Activated T-helper 1 cell treated with Interleukin-2 at 50 U/mL for 16 hours (primary cell): ENCODE measurements at regions not wholly inside any gene's neighbourhood (a gene's known extent, or its start where the extent isn't known, plus 50 kb on each side); places are given as distances from the start of the nearest gene placed in this dataset.
"Not testable (repeated sequence)": the region's sequence is repeated elsewhere in the genome, so short reads cannot be mapped to it uniquely, and the experiment has no call there.

Source experiments
- DNase-seq: peaks from one replicate; pipeline ENCODE4 v3.0.0-alpha.2; 2020; ENCODE audit warnings: low read depth

DNA sequence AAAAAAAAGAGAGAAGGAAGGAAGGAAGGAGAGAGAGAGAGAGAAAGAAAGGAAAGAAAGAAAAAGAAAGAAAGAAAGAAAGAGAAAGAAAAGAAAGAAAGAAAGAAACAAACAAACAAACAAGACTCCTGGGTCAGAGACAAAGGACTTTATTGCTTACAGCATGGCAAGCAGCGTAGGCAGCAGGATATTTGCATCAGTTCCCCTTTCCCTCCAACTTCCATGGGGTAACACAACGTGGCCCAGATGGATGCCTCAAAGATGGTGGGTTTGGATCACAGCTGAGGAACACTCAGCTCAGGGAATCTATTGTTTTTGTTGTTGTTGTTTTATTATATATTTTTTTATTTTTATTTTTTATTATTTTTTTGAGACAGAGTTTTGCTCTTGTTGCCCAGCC is 128.5 kb upstream of the VKORC1L1 start:
- no peak for DNase-seq

DNA sequence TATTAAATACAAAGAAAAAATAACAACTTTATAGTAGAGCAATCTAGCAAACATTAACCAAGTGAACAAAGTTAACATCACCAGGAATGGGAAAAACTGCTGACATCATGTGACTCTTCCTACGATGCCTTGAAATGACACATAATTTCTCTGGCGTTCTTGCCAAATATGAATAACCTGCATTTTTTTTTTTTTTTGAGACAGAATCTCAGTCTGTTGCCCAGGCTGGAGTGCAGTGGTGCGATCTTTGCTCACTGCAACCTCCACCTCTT is 126.5 kb upstream of the VKORC1L1 start:
- DNase-seq, result no peak

DNA sequence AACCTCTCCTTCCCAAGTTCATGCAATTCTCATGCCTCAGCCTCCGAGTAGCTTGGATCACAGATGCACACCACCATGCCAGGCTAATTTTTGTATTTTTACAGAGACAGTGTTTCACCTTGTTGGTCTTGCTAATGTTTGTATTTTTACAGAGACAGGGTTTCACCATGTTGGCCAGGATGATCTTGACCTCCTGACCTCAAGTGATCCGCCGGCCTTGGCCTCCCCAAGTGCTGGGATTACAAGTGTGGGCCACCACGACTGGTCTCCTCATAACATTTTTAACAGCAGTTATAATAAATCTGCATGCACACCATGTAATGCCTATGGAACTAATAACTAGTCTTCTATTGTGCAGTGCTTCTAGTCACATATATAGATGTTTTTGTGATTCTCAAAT is 123.8 kb upstream of the VKORC1L1 start:
- DNase-seq, result no peak

DNA sequence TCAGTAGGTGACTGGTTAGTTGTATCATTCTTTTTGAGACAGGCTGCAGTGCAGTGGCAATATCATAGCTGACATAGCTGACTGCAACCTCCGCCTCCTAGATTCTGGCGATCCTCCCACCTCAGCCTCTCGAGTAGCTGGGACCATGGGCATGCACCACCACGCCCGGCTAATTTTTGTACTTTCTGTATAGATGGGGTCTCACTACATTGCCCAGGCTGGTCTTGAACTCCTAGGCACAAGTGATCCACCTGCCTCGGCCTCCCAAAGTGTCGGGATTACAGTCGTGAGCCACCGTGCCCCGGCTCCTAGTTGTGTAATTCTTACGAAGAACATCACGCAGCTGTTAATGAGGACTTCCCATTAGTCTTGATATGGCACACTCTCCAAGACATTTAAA is 123.4 kb upstream of the VKORC1L1 start:
- no peak for DNase-seq

DNA sequence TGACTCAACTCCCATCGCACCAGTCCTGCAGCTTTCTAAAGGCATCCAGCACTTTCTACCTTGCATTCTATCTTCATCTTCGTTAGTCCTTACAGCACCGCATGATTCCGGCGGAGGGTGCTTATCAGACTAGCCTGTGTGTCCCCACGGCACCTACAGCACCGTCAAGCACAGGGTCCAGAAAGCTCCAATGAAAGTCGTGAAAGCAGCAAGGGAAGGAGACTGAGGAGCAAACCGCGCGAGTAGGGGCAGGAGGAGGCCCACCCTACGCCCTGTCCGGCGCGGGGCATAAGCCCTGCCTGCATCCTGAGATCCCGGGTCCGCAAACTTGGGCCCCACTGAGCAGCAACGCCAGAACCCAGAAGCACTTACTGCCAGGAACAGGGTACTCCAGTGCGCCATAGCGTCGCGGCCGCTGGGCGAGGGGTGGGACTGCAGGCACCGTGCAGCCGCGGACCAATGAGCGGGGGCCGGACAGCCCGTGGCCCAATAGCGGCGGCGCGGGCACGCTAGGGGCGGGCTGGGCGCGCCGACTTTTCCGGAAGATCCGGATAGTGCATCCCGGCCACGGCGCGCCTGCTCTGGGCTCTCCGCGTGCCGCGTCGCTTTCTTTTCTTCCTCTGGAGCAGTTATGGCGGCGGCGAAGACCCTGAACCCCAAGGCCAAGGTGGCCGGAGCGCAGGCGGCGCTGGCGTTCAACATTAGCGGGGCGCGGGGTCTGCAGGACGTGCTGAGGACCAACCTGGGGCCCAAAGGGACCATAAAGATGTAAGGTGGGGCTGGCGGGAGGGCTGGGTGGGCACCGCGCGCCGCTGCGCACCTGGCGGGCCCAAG is 122.1 kb upstream of the VKORC1L1 start:
- peak; percentile 81 for DNase-seq

DNA sequence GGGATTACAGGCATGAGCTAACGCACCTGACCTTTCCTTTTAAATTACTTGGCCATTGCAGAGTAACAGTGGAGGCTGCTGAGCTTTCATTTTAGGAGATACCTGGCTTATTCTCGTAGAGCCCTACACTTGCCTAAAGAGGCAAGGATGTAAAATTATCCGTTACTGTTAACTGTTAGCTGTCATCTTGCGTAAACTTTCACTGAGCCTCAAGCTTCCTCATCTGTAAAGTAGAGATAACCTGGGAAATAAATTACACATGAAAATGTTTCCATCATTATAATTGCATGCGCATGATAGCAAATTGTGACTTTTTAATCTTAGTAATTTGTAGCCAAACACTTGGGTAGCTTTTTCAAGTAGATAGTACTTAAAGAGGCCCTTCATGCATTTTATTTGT is 118.8 kb upstream of the VKORC1L1 start:
- not testable (repeated sequence) for DNase-seq

DNA sequence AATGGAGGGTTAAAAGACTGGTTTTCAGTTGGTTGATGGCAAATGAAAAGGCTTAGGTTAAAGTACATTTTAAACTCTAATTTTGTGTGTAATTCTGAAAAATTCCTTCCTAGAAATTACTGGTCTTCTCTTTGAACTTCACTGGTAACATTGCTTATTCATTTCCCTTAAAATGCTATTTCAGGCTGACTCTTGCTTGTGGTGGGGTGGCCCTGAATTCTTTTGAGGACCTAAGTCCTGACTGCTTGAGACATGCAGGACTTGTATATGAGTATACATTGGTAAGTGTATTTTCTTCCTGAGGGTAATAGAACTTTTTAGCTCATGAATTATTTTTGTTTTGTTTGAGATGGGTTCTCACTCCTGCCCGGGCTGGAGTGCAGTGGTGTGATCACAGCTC is 113.9 kb upstream of the VKORC1L1 start:
- DNase-seq, result not testable (repeated sequence)

DNA sequence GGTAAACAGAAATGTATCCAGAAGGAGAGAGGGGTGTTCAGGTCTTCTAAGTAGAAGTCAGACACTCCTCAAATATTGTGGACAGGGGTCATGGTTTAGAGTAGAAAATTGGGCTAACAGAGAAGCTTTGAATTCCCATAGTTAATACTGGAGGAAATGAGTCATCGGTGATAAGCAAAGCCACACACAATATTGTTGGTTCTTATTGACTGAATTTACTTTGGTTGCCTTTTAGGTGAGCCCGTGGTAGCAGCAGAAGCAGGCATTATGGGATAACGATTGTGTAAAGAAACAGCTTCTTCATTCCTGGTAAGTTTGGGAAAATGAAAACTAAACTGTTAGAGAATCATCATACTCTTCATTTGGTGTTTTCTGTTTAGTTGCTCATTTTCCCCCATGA is 110.2 kb upstream of the VKORC1L1 start:
- not testable (repeated sequence) for DNase-seq

DNA sequence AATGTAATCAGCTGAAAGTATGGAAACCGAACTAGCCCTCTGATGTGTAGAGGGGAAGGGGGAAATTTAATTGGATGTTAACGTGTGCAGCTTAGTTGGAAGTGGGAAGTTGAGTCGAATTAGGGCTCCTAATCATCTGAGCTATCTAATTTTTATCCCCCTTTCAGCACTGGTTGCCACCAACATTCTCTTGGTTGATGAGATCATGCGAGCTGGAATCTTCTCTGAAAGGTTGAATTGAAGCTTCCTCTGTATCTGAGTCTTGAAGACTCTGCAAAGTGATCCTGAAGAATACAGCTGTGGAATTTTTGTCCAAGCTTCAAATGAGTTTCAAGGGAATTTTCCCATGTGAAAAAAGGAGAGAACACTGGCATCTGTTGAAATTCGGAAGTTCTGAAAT is 109.8 kb upstream of the VKORC1L1 start:
- not testable (repeated sequence) for DNase-seq

DNA sequence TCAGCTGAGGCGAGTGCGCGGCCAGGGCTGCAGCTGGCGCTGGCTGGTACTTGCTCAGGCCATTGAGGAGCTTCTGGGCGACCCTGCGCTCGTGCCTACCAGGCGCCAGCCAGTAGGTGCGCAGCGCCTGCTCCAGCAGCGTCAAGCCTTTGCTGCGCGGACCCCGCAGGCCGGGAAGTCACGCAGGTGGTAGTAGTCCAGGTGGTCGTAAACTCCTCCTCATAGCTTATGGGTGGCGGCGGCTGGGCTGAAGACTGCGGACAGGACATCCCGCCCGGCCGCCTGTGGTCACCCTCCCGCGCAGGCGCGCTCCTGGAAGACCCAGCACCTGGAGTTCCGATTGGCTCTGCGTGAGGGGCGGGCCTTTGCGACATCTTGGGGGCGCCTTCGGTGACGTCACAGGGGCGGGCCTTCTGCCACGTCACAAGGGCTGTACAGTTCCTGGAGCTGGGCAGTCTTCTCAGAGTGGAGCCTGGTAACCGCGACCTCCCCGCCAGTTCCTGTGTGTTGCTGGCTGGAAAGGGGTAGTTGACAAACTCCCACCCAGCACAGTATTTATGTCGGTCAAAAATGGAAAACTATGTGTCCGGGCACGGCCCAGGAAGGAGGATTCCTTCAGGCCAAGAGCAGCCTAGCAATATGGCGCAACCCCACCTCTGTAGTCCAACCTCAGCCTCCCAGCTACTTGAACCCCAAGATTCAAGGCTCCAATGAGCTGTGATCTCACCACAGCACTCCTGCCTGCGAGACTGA is 102.2 kb upstream of the VKORC1L1 start:
- peak; percentile 87 for DNase-seq

DNA sequence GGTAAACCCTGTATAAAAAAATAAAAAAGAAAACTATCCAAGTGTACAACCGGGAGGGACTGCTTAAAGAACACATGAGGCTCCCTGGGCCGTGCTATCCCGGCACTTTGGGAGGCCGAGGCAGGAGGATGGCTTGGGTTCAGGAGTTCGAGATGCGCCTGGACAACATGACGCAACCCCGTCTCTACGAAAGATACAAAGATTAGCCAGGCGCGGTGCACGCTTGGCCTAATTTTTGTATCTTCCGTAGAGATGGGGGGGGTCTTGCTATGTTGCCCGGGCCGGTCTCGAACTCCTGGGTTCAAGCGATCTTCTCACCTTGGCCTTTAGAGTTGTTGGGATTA is 101.7 kb upstream of the VKORC1L1 start:
- not testable (repeated sequence) for DNase-seq

DNA sequence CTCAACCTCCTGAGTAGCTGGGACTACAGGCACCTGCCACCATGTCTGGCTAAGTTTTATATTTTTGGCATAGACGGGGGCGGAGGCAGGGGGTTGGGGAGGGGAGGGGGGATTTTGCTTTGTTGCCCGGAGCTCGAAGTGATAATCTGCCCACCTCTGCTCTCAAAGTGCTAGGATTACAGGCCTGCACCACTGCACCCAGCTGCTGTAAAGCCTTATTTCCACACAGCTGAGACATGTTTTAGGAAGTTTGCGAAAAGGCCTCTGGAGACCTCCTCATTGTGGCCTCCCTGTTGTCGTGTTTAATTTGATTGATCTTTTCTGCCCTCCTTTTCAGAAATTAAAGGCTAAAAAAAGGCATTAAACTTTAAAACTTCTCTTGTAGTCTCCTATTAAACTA is 96.2 kb upstream of the VKORC1L1 start:
- DNase-seq, result not testable (repeated sequence)

DNA sequence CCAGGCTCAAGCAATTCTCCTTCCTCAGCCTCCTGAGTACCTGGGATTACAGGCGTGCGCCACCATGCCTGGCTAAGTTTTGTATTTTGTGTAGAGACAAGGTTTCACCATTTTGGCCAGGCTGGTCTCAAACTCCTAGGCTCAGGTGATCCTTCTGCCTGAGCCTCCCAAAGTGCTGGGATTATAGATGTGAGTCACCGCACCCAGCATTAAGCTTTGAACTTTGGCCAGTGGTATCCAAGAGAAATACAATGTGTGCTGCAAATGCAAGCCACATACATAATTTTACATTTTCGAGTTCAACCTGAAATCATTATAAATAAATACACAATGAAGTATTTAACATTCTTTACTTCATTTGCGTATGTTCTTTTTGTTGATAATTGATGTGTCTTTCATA is 82.9 kb upstream of the VKORC1L1 start:
- DNase-seq, result not testable (repeated sequence)

DNA sequence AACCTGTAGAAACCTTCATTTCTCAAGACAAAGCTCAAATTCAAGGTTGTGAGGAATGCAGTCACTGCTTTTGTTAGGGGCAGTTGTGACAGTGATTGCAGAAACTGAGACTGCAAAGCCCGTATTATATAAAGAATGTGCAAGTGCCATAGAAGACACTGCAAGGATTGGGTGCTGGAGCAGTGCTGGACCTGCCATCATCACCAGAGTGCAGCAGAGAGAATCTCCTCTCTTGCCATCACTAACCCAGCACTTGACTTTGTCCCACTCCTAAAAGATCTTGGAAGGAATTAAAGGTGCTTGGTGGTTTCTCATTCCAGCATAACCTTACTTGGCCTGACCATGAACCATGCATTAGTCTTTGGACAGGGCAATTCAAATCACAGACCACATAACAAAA is 81.1 kb upstream of the VKORC1L1 start:
- not testable (repeated sequence) for DNase-seq

DNA sequence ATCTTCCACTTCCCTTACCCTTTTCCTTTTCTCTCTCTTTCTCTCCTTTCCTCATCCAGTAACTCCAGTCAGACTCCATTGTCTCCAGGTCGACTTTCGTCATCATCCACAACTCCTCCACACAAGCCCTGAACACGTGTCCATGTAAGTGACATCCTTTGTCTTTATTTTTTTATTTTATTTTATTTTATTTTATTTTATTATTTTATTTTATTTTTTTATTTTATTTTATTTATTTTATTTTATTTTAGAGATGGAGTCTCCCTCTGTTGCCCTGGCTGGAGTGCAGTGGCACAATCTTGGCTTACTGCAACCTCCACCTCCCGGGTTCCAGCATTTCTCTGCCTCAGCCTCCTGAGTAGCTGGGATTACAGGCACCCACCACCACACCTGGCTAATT is 80.1 kb upstream of the VKORC1L1 start:
- not testable (repeated sequence) for DNase-seq

DNA sequence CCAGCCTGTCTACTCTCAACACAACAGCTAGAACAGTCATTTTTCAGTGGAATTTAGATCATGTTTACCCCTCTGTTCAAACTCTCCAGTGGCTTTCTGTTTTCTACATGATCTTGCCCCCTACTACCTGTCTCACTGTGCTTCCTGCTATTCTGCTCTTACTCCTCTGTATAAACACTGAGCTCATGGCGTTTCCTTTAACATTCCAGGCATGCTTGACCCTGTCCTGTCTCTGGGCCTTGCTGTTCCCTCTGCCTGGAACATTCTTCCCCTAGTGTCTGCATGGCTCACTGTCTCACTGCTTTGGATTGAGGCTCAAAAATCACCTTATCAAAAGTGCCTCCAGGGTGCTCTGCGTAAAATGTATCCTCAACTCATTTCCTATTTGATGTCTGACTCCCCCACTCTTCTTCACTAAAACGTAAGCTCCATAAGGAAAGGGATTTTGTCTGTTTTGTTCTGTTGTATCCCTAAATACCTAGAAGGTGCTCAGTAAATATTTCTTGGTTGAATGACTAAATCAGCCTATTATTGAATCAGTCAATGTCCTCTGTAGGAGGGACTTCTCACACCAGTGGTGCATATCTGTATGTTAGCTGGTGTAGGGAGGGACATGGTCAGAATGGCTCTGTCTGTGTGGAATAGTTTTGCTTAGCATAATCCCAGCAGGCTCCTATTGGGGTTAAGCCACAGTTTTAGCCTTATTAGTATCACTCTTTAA is 78.0 kb upstream of the VKORC1L1 start:
- DNase-seq, result not testable (repeated sequence)

DNA sequence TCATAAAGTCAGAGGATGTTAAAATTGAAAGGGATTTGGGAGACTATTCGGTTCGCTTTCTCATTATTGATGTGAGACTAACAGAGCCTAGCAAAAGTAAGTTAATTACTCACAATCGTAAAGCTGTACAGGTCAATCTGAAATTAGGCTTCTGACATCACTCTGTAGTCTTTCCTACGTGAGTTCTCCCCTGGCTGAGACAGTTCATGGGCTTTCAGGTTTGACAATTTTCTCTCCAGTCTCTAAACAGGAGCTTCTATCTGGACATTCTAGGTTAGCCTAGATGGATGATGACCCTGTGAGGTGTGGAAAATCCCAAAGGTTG is 77.5 kb upstream of the VKORC1L1 start:
- DNase-seq, result not testable (repeated sequence)

DNA sequence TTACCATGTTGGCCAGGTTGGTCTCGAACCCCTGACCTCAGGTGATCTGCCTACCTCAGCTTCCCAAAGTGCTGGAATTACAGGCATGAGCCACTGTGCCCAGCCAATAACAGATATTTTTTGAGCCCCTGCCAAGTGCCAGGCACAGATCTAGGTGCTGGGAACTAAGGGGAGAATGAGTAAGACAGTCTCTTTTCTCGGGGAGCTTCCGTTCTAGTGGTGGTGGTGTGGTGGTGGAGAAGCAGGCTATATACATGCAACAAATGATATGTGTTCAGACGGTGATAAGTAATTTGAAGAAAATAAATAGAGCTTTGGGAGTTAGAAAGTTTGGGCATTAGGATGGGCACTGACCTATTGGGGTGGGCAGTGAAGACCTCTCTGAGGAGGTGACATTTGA is 76.7 kb upstream of the VKORC1L1 start:
- DNase-seq, result no peak

DNA sequence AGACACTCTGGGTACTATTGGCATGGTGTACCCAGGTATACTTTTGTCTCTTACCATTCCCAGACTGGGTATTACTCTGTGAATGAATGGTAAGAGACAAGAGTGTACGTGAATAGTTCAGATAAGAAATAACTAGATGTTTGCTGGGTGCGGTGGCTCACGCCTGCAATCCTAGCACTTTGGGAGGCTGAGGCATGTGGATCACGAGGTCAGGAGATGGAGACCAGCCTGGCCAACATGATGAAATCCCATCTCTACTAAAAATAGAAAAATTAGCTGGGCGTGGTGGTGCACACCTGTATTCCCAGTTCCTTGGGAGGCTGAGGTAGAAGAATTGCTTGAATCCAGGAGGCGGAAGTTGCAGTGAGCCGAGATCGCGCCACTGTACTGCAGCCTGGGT is 75.8 kb upstream of the VKORC1L1 start:
- DNase-seq, result not testable (repeated sequence)

DNA sequence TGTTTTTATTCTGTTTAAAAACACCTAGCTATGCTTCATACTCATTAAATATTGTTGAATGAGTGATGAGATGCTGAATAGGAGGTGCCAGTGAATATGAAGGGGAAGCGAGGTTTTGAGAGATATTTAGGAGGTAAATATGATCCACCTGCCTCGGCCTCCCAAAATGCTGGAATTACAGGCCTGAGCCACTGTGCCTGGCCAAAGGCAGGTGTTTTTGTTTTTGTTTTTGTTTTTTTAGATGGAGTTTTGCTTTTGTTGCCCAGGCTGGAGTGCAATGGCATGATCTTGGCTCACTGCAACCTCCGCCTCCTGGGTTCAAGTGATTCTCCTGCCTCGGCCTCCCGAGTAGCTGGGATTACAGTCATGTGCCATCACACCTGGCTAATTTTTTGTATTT is 75.3 kb upstream of the VKORC1L1 start:
- not testable (repeated sequence) for DNase-seq

DNA sequence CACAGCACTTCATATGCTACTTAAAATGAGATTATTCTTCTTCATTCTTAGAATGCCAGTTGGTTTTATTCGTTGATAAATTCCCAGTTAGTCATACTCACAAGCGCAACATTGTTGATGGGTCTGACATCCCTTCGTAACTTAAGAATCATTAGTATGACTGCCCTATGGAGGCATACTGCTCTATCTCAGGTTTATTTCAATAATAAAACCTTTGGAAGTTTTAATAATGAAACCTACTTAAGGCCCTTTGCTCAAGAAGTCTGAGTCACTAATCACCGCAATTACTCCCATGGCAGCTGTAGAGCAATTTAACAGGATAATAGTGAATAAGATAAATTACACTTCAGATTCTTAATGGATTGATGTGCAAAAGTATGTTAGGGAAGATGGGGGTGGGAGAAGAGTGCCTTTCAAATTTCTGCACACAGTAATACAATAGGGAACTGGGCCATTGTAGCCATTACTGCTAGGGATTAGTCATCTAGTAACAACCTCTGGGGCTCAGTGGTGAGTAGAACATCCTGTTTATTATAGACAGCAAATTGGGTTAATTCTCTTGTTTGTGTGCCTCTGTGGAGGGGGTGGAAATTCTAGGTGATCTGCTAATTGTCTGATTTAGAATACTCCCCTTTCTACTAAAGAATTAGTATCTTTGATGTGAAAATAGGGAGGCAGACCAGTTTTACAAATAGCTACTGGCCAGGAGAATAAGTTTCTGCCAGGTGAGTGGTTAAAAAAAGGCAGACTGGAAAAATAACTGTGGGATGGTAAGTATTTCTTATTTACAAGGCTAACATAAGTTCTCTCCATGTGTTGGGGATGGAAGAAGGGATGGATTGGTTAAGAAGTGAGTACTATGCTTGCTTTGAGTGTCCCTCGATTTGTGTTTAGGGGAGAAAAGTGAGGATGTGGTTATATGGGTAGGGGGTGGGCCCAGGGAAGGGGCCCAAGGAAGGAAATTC is 74.5 kb upstream of the VKORC1L1 start:
- DNase-seq, result no peak

DNA sequence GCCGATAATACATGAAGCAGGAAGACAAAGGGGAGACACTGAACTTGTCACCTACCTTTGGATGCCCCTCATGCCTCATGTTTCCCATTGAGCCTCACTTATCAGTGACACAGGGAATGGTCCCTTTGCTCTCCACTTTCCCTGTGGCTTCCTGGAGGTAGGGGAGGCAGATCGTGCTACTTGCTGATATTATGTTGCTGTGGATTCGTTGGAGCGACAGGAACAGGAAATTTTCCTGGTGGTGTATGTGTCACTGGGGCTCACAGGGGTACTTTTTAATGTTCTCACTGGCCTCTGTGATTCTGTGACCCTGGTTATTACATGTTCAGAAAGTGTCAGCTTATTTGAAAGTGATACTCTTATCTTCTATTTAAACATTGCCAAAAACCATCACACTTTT is 72.7 kb upstream of the VKORC1L1 start:
- not testable (repeated sequence) for DNase-seq
